GM19395 (cell line): ENCODE measurements at regions not wholly inside any gene's neighbourhood (a gene's known extent, or its start where the extent isn't known, plus 50 kb on each side); places are given as distances from the start of the nearest gene placed in this dataset.
"Not testable (repeated sequence)": the region's sequence is repeated elsewhere in the genome, so short reads cannot be mapped to it uniquely, and the experiment has no call there.

Experiments used
- ATAC-seq: cut with Tn5 transposase; IDR thresholded peaks from one replicate; pipeline ENCODE4 v1.9.1; 2021; ENCODE audit warnings: mild to moderate bottlenecking, moderate library complexity; ENCODE audit not compliant: unreplicated experiment

DNA sequence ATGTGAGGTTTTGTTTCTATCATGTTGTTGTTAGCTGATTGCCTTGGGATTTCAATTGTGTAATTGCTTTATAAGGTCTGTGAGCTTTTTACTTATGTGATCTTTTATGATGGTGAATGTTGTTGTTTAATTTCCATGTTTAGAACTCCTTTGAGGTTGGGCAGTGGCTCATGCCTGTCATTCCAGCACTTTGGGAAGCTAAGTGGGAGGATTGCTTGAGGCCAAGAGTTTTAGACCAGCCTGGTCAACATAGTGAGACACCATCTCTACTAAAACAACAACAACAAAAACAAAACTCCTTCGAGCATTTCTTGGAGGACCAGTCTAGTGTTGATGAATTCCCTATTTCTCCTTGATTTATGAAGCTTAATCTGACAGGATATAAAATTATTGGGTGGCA, 102.1 kb upstream of the PMCH start:
- ATAC-seq, result no peak

DNA sequence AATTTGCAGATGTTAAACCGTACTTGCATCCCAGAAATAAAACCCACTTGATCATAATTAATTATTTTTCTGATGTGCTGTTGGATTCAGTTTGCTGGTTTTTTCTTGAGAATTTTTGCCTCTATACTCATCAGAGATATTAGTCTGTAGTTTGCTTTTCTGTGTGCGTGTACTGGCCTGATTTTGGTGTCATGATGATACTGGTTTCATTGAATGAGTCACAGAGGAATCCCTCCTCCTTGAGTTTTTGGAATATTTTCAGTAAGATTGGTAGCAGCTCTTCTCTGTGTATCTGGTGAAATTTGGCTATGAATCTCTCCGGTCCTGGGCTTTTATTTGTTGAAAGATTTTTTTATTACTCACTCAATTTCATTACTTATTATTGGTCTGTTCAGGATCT, 100.4 kb upstream of the PMCH start:
- no peak for ATAC-seq

- no peak for ATAC-seq
Measured at GRCh38 chr12:102297412-102297811, 99.8 kb upstream of the PMCH start.

DNA sequence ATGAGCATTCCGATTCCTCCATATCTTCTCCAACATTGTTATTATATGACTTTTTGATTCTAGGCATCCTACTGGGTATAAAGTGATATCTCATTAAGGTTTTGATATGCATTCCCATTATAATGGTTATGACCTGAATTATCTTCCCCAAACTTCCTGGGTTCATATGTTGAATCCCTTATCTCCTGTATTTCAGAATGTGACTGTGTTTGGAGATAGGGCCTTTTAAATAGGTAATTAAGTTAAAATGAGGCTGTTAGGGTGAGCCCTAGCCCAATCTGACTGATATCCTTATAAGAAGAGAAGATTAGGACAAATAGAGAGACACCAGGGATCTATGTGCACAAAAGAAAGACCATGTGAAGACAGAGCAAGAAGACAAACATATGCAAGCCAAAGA, 96.9 kb upstream of the PMCH start:
- no peak for ATAC-seq

GRCh38 chr12:102291498-102292440, 94.1 kb upstream of the PMCH start:
- not testable (repeated sequence) for ATAC-seq

DNA sequence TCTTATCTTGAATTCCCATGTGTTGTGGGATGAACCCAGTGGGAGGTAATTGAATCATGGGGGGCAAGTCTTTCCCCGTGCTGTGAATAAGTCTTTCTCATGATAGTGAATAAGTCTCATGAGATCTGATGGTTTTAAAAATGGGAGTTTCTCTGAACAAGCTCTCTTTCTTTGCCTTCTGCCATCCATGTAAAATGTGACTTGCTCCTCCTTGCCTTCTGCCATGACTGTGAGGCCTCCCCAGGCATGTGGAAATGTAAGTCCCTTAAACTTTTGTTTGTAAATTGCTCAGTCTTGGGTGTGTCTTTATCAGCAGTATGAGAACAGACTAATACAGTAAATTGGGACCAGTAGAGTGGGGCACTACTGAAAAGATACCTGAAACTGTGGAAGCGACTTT, 92.1 kb upstream of the PMCH start:
- not testable (repeated sequence) for ATAC-seq

DNA sequence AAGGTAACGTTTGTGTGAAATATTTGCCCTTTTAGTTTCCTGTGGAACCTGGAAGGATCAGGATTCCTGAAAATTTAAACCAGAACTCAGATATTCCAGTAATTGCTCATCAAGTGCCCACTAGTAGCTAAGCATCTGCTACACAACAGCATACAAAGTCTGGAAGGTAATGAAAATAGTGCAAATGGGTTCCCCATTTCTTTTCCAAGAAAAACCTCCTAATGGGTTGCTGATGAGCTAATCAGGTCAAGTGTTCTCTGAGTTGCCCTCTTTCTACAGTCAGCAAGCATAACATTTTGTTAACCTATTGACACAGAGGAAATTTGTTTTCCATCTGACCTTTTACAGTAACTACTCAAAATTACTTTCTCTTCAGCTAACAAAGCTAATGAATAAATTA, 83.6 kb upstream of the PMCH start:
- no peak for ATAC-seq

DNA sequence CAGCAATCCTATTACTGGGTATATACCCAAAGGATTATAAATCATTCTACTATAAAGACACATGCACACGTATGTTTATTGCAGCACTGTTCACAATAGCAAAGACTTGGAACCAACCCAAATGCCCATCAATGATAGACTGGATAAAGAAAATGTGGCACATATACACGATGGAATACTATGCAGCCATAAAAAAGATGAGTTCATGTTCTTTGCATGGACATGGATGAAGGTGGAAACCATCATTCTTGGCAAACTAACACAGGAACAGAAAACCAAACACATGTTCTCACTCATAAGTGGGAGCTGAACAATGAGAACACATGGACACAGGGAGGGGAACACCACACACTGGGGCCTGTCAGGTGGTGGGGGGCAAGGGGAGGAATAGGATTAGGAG, 58.1 kb upstream of the PMCH start:
- ATAC-seq, result not testable (repeated sequence)

- not testable (repeated sequence) for ATAC-seq
Measured at GRCh38 chr12:102251005-102251404, 53.4 kb upstream of the PMCH start.

DNA sequence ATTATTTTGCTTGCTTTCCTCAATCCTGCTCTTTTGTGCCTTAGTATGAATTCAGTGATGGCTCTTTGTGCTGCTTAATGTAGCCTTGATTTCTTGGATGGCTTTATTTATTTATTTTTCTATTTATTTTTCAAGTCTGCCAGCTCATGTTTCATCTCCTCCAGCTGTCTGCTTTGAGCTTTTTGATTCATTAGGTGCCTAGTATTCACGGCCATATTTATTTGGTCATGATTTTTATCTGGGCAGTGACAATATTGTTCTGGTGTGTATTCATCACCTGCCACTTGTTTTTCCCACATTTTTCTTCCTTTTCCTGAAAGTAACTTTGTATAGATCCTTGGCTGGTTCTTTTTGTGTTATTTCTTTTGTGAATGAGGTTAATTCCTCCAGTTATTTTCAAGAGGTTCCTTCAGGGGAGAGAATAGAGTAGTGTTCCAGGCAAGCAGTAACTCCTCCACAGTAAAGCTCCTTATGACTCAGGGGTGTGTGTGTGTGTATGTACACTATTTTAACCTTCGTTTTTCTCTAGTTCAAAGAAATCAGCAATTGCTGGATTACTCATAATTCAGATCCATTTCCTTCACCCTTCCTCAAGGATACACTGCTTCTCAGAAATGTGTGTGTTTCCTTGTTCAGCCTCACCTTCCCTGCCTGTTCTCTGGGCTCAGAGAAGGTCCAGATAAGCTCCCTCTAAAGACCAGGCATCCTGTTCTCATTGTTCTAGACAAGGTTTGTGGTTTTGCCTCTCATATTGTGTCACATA, 51.6 kb upstream of the PMCH start:
- no peak for ATAC-seq
